Stimulated activated CD4-positive, alpha-beta T cell treated with anti-CD3 and anti-CD28 coated beads, TNF-alpha, amount 100 ng/mL, for 1 hour (primary cell): ENCODE measurements at regions not wholly inside any gene's neighbourhood (a gene's known extent, or its start where the extent isn't known, plus 50 kb on each side); places are given as distances from the start of the nearest gene placed in this dataset.

ENCODE experiments used
- DNase-seq, 3 donors: peaks; one replicate each; pipeline ENCODE4 v3.0.0-alpha.2; 2020; ENCODE audit warnings: low read depth in 3 of 3, low spot score in 1 of 3

DNA sequence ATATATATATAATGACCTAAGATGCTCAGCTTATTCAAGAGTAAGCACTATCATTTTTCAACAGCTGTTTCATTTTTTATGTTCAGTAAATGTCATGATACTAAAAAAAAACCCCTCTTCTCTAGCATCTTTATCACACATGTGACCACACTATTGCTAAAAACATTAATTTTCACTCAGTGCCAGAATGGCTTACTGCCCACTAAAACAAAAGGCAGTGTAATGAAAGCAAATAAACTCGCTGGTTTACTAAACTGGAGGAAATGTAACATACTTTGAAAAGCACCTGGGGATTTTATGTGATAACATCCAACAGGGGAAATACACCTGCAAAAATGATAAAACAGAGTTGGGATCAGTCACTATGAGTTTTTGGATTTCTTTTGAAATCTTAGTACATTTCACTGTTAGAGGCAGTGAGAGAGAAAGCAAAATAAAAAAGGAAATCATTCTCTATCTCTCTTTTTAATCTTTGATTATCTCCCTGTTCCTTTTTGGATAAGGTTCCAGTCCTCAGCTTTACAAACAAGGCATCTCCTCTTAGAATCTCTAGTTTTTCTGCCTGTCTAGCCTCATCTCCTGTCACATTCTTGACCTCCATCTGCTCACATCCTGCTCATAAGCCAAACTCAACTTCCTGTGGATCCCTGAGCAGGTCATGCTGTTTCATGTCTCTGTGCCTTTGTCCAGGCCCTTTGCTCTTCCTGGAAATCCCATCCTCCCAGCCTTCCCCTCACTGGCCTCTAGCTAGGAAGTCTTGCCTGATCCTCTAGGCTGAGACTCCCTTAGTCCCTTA lies 338.0 kb downstream of the MAN2A1 start:
- no peak for DNase-seq

DNA sequence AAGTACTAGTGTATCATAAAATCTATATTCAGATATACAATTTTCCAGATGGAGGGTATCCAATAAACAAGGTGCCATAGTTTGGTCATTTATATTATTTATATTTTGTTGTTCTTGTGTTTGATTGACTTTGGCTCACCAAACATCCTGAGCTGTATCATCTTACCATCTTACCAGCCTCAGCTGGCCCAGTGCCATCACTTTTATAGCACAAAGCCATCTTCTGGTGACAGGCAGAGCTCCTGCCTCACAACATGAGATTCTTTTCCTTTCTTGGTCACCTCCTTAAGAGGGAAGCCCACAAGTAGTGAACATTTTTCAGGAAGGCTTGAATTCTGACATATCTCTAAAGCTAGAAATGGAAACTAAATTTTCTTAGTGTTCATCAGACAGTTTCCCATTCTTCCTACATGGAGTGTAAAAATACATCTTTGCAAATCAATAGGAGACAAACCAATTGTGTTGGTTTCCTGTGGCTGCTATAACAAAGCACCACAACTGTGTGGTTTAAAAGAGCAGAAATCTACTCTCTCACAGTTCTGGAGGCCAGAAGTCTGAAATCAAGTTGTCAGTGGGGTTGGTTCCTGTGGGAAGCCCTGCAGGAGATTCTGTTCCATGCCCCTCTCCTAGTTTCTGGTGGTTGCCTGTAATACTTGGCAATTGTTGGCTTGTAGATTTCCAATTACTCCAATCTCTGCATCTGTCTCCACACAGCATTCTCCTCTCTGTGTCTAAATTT lies 341.8 kb downstream of the MAN2A1 start:
- DNase-seq, result no peak

DNA sequence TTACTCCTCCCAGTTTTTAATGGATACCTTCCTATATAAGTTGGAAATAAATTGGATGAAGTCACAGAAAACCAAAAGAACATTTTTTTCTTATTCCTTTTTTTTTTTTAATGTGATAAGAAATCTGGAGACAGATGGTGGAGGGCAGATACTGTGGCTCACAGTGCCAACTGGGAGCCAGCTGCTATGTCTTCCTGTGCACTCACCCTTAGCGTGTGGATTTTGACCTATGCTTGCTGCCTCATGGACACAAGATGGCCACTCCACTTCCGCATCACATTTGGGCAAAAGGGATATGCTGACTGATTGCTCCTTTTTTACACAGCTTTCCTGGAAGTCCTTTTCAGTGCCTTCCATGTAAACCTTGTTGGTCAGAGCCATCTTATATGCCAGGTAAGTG lies 342.6 kb downstream of the MAN2A1 start:
- no peak for DNase-seq

DNA sequence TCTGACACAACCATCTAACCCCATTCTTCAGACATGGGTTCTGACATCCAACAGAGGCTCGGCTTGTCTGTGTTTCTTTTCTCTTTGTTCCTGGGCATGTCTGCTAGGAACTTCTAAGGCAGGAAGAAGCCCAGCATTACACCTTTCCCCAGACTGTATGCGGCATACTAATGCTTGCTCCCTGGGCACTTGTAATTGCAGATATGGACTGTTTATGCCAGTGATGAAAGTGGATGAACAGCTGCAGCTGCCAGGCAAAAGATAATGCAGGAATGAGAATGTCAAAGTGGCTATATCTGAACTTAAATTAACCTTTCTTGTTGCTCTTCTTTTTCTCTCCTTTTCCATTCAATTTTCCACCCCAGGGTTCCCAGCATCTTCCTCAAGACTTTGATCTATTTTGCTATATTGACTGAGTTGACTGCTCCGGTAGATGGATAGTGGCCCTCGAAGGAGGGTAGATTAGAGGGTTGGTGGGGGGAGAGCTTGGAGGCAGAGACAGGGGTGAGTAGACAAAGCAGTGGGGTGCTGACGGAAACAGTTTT lies 344.4 kb downstream of the MAN2A1 start:
- no peak for DNase-seq

DNA sequence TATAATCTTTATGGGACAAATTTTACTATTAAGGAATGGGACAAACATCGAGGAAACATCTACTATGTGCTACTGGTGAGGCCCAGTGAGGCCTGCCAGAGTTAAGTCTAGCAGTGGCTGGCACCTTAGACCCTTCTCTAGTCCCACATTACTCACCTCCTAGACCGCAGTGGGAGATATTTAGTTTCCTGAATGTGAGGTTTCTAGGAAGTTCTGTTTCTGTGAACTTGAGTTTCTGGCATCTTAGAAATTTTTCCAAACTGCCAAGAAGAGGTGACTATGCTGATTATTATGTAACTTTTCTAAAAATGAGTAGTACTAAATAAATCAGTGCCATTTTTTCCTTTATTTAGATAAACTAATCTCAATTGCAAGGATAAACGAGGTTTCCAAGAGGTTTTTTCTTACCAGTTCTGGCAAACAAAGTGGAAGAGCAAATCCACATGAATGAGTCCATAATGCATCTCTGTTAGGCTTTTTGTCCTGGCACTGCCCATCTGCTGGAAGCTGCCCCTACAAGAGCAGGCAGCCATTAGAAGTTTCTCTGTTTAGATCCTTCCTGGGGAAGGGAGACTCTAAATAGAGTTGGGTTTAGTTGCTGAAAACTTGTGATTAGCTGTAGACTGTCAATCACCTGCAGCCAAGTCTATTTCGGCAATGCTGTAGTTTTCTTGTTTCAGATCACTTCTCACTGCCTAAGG lies 348.7 kb downstream of the MAN2A1 start:
- no peak for DNase-seq

DNA sequence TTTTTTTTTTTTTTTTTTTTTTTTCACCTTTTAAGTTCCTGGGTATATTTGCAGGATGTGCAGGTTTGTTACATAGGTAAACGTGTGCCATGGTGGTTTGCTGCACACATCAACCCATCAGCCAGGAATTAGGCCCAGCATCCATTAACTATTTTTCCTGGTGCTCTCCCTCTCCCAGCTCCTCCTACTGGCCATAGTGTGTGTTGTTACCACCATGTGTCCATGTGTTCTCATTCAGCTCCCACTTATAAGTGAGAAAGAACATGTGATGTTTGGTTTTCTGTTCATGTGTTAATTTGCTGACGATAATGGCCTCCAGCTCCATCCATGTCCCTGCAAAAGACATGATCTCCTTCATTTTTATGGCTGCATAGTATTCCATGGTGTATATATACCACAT lies 350.5 kb downstream of the MAN2A1 start:
- no peak for DNase-seq

DNA sequence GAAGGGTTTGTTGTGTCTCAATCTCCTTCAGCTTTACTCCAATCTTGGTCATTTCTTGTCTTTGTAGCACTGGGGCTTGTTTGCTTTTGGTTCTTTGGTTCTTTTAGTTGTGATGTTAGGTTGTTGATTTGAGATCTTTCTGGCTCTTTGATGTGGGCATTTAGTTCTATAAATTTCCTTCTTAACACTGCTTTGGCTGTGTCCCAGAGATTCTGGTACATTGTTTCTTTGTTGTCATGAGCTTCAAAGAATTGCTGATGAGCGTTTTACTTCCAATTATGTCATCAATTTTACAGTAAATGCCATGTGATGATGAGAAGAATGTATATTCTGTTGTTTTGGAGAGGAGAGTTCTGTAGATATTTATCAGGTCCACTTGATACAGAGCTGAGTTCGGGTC lies 353.3 kb downstream of the MAN2A1 start:
- no peak for DNase-seq

DNA sequence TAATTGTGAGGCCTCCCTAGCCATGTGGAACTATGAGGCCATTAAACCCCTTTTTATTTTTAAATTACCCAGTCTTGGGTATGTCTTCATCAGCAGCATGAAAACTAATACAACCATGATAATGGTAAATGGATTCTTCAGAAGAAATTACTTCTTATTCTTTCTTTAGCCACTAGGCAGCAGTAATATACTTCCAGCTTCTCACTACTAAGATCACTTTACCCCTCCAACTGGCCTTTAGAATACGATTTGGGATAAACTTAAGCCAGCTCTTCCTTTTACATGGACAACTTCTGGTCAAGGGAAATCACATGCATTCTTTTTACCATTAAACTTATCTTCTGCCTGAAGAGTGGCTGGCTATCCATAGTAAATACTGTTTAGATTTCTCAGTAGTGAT lies 355.4 kb downstream of the MAN2A1 start:
- no peak for DNase-seq

DNA sequence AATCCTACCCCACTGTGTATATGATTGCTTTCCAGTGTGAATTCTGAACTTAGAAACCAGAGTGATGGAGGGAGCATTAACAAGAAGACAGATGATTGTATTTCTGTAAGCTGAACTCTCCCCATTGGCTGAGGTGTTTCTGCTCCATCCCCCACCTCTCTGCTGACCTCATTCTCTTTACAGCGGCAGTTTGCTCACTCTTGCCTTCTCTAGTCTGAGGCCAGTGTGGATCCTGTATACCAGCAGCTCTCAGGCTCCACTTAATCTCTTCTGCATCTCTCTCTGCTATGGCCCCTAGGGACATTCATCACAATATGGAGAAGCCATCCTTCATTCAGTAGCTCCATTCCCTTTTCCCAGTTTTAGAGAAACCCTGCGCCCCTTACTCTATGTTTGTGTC lies 358.8 kb downstream of the MAN2A1 start:
- DNase-seq, result no peak

DNA sequence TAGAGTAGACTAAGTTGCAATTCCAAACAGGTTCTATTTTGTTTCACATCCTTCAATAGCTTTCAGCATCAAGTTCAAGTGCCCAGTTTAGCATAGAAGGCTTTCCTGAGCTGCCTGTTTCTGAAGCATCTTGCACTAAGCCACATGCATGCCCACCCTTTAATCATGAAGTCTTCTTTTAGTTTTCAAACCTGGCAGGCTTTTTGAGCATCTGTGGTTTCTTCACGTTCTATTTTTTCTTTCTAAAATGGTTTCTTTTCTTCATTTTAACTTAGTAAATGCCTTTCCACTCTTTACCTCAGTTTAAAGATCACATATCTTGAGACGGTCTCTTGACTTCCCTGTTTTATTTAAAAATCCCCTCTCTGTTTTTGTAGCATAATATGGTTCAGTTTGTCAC lies 360.1 kb downstream of the MAN2A1 start:
- DNase-seq, result no peak

DNA sequence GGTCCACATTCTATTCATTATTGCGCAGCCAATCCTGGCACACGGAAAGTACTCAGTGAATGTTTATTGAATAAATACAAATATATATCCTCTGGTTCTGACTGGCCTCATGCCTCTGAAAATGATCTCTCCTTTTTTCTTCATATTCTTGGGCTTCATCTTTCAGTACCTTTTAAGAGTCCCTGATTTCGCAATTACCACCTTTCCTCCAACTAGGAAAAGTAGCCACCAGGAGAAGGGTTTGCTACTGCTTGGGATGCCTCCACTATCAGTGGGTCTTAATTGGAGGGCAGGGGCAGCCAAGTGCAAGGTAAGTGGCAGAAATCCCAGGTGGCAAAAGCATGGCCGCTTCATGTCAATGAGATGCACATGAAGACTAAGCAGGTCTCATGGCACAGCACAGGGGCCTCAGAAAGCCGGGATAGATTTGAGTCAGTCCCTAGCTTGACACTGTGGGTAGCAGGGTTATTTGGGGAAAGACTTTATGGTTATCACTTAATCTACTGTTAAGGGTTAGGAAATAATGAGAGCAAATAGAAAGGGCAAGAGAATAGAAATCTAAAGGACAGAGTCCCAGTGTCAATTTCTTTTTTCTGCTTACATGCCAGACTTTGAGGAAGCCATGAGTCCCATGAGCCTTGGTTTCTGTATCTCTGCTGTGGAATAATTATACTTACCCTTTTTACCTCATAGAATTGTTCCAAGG lies 361.1 kb downstream of the MAN2A1 start:
- no peak for DNase-seq

DNA sequence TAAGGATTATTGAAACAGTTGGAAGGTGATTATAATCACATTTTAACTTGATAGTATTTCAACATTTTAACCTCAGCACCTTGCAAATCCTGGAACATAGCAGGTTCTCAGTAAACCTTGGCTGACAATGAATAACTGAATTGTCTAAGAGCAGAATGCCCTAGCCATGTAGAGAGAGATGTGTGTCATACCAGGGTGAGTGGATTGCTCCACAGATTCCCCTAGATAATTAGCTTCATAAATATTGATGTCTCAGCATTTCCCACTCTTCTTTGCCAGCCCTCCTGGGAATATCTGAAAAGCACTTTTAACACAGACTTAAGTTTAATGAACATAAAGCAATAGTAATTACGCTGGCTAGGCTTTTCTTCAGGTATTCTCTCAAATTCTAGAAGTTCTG lies 363.5 kb downstream of the MAN2A1 start:
- DNase-seq, result no peak

DNA sequence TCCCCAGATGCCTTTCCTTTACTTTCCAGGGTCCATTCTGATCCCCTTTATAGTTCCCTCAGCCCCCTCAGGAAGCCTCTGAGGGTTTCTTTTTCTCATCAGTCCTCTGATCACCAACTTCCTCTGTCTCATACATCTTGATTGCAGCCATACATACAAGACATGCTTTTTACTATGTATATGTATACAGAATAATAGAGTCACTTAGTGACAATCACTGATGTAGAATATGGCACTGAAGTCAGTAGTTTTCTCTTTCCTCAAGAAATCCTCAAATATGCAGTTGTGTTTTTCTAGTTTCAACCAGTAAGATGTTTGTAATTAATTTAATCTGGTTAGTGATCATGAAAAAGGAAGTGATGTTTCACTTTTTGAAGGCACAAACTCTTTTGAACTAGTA lies 364.1 kb downstream of the MAN2A1 start:
- DNase-seq, result no peak

DNA sequence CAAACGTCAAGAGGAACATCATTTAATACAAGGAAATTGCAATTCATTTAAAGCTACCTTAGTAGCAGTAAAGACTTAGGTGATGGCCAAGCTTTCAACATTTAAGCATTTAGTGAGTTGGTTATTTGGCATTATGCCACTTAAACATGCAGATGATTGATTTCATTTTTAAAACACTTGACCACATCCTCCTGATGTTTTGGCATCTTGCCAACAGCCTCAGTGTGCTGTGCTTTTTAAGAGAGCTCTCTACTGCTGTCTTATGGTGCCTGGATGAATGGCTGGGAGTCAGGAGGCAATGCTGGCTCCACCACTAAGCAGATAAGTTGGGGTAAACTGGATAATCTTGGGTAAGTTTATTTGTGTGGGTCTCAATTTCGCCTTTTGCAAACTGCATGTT lies 364.5 kb downstream of the MAN2A1 start:
- peak; percentile 7 to 46 (median 43) for DNase-seq

DNA sequence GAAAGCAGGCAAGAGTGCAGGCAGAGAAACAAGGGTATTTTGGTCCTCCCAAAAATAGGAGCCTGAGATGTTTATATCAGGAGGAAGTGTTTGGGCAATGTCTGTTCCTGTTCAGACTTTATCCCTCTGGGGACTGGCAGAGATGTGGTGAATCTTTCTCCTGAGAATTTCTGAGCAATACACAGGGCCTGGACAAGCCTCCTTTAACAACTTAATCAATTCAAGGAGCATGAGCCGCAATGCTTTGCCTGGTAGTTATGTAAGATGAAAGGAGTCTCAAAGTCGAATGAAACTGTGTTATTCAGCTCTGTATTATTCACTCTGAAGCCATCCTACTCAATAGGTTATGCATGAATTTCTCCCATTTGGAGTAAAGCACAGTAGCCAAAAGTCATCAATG lies 365.6 kb downstream of the MAN2A1 start:
- no peak for DNase-seq

DNA sequence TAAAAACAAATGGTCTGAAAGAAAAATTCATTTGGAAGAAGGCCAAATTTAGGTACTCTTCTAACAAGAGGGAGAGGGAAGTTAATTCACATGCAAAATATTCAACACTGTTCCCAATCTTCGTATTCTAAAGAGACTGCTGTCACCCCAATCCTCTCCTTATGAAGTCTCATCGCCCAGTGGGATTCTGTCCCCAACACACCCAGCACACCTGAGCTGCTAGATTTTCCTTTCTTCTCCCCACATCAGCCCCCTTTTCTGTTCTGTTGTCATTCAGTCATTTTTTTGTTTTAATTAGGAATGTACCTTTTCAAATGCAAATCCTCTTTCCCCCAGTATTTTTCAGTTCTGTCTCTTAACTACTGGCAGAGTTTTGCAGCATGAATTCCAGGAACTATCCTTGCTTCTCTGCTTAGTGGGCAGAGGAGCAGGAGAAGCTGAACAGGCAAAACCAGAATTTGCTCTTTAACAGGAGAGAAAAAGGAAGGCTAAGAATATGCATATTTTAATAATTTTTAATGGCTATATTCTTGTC lies 366.9 kb downstream of the MAN2A1 start:
- no peak for DNase-seq

DNA sequence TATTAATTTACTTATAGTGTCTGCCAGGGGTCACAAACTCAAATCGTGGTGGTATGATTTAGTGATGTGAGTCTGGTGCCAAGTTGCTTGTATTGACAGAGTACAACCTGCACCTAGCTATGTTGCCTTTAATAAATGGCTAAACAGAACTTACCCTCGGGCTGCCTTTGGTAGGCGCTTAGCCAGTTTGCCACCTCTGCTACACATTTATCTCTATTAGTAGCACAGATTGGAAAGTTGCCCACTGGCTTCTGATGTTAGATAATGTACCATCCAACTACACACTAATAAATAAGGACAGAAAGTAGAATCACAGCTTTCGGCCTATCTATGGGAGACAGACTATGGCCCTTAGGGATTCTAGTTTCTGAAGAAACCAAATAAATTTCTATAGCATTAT lies 368.4 kb downstream of the MAN2A1 start:
- DNase-seq, result no peak

DNA sequence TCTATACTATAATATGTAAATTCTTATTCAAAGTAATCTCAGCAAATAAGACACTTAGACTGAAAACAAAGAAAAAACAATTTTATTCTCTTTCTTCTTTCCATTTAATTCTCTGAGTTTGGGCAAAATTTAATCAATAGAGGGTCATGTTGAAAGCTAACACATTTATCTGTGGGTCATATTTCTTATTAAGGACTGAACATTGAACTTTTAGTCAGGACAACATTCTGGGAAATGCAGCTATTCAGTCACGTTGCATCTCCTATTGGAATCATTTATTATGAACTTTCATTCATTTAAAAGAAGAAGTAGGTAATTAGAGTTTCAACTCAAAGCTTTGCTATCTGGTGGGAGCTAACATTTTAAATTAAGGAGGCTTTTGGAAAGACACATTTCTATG lies 372.5 kb downstream of the MAN2A1 start:
- no peak for DNase-seq

DNA sequence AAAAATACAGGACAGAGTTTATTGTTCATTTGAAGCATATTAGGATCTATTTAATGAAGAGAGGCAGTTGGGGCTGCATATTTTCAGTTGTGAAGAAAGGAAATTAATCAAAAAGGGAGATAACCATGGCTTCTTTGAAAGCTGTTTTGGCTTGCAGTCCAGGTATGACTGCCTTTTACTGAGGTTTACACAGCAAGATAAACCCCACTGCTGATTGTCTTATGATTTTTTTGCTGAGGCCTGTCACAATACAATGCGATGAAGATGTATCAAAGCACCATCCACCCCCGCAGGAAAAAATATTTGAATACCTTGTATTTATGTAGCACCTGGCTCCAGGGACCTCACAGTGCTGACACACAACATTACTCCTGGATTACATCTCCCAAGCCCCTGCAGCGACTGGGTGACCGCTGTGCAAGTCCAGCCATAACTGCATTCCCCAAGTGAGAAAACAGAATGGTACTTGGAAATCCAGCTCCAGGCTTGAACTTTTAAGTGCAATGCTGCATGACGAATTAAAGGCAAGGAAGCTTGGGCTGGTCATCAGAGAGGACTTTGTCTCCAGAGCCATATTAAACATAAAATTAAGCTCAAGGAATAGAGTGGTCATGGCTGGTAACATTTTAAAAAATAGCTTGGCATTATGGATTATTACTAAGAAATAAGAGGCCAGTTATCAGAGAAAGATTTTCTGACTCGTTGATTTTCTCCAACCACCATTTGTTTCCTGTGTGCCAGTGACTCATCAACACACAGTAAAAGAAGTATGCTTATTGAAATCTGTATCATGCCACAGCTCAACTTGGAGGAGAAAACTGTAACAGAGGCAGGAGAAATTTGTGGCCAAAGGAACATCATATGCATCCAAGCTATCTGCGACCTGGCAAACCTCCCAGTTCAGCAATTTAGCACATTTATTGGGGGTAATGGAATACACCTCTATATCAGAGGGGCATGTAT lies 374.2 kb downstream of the MAN2A1 start:
- DNase-seq, result no peak
